A673 (cell line): ENCODE measurements at regions not wholly inside any gene's neighbourhood (a gene's known extent, or its start where the extent isn't known, plus 50 kb on each side); places are given as distances from the start of the nearest gene placed in this dataset.

Source experiments
- BruUV-seq: library from RNA; stranded (reverse); fragments of 400-500 nt; replicated peaks from 2 replicates; lab custom pipeline; 2021; lab: Mats Ljungman, UMichigan
- CTCF ChIA-PET: fragments of 300-600 bp; sonication (Branson Sonifier 250); formaldehyde crosslinking; loops from one replicate; lab custom pipeline; 2022; ENCODE audit warnings: antibody characterized with exemption; lab: Charles Lee
- POLR2A ChIA-PET: fragments of 300-600 bp; sonication (Branson Sonifier 250); formaldehyde crosslinking; loops from one replicate; lab custom pipeline; 2022; ENCODE audit warnings: antibody characterized with exemption; ENCODE audit not compliant: low non-redundant PET; lab: Charles Lee
- DNase-seq: peaks from one replicate; pipeline ENCODE4 v3.0.0-alpha.2; 2015; ENCODE audit warnings: low spot score
- H3K27ac ChIP-seq: fragments of 200-600 bp; sonication (generic); 2 replicates; pipeline ENCODE4 v1.5.1; 2016; ENCODE audit warnings: mixed run types, low read depth, mild to moderate bottlenecking, mixed read lengths, antibody characterized with exemption, low read length; ENCODE audit not compliant: poor library complexity, severe bottlenecking
- H3K27me3 ChIP-seq: fragments of 200-600 bp; sonication (generic); replicated peaks from 2 replicates; pipeline ENCODE4 v1.6.1; 2017; ENCODE audit warnings: mixed run types, low read depth, mild to moderate bottlenecking, mixed read lengths, antibody characterized with exemption, low read length; ENCODE audit not compliant: insufficient read depth, poor library complexity
- H3K36me3 ChIP-seq: fragments of 200-600 bp; sonication (generic); 2 replicates; pipeline ENCODE4 v1.6.1; 2016; ENCODE audit warnings: mixed run types, mild to moderate bottlenecking, mixed read lengths, antibody characterized with exemption, low read length; ENCODE audit not compliant: insufficient read depth, poor library complexity, severe bottlenecking
- H3K4me1 ChIP-seq: fragments of 200-600 bp; sonication (generic); 2 replicates; pipeline ENCODE4 v1.6.1; 2017; ENCODE audit warnings: mixed run types, mild to moderate bottlenecking, mixed read lengths, antibody characterized with exemption, low read length; ENCODE audit not compliant: insufficient read depth, poor library complexity, severe bottlenecking
- H3K4me3 ChIP-seq: fragments of 200-600 bp; sonication (generic); 2 replicates; pipeline ENCODE4 v1.5.1; 2016; ENCODE audit warnings: low read depth, mixed run types, mild to moderate bottlenecking, mixed read lengths, low read length; ENCODE audit not compliant: poor library complexity, severe bottlenecking
- H3K9me3 ChIP-seq: fragments of 200-600 bp; sonication (generic); 2 replicates; pipeline ENCODE4 v1.6.1; 2016; ENCODE audit warnings: mixed run types, low read depth, mild to moderate bottlenecking, mixed read lengths, antibody characterized with exemption, low read length; ENCODE audit not compliant: poor library complexity, severe bottlenecking
- EZH2 ChIP-seq: fragments of 200-600 bp; sonication (generic); IDR thresholded peaks from 2 replicates; pipeline ENCODE4 v1.6.1; 2017; ENCODE audit warnings: borderline replicate concordance, low read depth, mild to moderate bottlenecking, mixed read lengths, antibody characterized with exemption, low read length; ENCODE audit not compliant: poor library complexity, severe bottlenecking
- intact Hi-C: fragments of 100-400 bp; cut with micrococcal nuclease; formaldehyde crosslinking; loops from one replicate; pipeline ENCODE4 v1.10.0; 2022; ENCODE audit not compliant: unreplicated experiment
- TF ChIP-seq, protein P1 (sequence below): fragments of 300-800, 200-600 bp; sonication (generic); conservative IDR thresholded peaks from 2 replicates; pipeline ENCODE4 v1.5.1; 2017; ENCODE audit warnings: low read depth, mild to moderate bottlenecking, antibody characterized with exemption, low read length, moderate library complexity, mixed read lengths

DNA sequence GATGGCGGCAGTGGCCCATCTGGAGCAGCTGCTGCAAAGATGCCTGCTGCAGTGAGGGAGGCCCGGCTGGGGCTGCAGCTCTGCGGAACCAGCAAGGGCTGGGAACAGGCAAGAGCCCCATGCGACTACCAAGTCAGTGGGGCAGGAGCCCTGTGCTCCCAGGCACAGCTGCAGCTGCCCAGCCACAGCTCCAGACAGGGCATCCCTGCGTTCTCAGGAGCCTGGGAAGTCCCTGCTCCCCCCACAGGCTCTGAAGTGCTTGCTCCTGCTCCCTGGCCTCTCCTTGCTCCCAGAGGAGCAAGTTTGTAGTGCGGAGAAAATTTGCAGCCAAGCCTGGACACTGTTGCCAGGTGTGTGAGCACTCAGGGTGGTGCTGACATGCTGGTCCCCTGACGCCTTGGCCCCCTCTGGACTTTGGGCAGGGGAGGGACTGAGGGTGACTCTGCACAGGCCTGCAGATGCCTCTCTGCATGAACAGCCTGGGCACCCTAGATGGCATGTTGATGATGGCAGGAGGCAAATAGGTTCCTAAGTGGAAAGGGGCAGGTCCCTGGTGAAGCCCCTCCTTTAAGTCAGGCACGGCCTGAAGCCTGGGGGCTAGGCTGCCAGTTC lies 105.6 kb downstream of the LYZL1 start:
- Histone ChIP-seq H3K27me3 (no peaks in the 10 kb centered on the region), H3K36me3 (no peaks in the 10 kb centered on the region), H3K4me3 (no peak overlapping the region), H3K27ac (no peak overlapping the region), H3K4me1 (peaks cover 5% of the 10 kb centered on the region), H3K9me3 (no peaks in the 10 kb centered on the region)
- DNase-seq = no peak
- CTCF ChIA-PET = interaction anchor here (1.1 kb wide), 1 partner anchor 14 kb away, joined by 3 read pairs; no protein-coding TSS in a partner anchor
- intact Hi-C loops = no loop called here
- no TSS peak for BruUV-seq
- no peak for TF ChIP-seq EZH2
- TF ChIP-seq, protein P1, sequence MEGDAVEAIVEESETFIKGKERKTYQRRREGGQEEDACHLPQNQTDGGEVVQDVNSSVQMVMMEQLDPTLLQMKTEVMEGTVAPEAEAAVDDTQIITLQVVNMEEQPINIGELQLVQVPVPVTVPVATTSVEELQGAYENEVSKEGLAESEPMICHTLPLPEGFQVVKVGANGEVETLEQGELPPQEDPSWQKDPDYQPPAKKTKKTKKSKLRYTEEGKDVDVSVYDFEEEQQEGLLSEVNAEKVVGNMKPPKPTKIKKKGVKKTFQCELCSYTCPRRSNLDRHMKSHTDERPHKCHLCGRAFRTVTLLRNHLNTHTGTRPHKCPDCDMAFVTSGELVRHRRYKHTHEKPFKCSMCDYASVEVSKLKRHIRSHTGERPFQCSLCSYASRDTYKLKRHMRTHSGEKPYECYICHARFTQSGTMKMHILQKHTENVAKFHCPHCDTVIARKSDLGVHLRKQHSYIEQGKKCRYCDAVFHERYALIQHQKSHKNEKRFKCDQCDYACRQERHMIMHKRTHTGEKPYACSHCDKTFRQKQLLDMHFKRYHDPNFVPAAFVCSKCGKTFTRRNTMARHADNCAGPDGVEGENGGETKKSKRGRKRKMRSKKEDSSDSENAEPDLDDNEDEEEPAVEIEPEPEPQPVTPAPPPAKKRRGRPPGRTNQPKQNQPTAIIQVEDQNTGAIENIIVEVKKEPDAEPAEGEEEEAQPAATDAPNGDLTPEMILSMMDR = no peak
- POLR2A ChIA-PET = no interaction called here

DNA sequence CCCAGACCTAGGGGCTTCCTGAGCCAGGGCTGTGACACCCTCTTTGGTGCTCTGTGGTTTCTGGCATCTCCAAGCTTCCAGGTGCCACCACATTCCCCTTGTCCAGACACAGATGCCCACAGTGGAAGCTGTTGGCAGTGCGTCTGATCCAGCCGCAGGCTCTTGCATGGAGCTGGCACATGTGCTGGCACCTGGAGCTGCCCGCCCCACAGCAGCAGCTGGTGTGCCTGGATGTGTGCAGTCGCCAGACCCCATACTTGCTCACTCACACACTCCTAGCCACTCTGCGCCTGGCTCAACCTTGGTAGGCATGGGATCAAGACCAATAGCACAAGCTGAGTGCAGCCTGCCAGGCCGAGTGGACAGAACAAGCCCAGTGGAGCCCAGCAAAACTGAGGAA lies 106.5 kb downstream of the LYZL1 start:
- ChIA-PET POLR2A (no interaction called here), CTCF (interaction anchor here (1.1 kb wide), 1 partner anchor 15 kb away, joined by 3 read pairs; no protein-coding TSS in a partner anchor)
- H3K4me1 ChIP-seq = peaks cover 5% of the 10 kb centered on the region
- no peaks in the 10 kb centered on the region for H3K9me3 ChIP-seq
- H3K27me3 ChIP-seq = no peaks in the 10 kb centered on the region
- no peak for DNase-seq
- TF ChIP-seq, protein P1 = no peak
- TF ChIP-seq EZH2 = no peak
- no TSS peak for BruUV-seq
- no peak overlapping the region for H3K4me3 ChIP-seq
- H3K27ac ChIP-seq = no peak overlapping the region
- no peaks in the 10 kb centered on the region for H3K36me3 ChIP-seq
- intact Hi-C loops = no loop called here

DNA sequence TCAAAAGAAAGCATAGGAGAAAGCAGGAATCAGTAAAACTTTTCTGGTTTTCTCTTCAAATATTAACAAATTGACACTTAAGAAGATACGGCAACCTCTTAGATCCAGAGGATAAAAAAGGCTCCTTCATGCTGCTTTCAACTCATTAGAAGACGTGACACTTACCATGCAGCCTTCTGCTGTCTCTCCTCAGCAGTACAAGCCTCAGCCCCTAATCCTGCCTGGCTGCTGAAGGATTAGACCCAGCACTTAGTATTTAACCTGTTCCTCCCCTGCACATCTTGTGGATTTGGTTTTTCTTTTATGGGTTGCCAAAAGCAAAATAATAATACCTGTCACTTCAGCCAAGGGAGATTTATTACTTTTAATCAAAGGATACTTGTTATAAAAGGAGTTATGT lies 108.4 kb downstream of the LYZL1 start:
- CTCF ChIA-PET = no interaction called here
- peaks cover 10% of the 10 kb centered on the region for H3K9me3 ChIP-seq
- peaks cover 1% of the 10 kb centered on the region for H3K4me1 ChIP-seq
- BruUV-seq = no TSS peak
- H3K4me3 ChIP-seq = no peak overlapping the region
- H3K27ac ChIP-seq = no peak overlapping the region
- H3K36me3 ChIP-seq = no peaks in the 10 kb centered on the region
- intact Hi-C loops = no loop called here
- POLR2A ChIA-PET = interaction anchor here (0.6 kb wide), 1 partner anchor 22 kb away, joined by 3 read pairs; no protein-coding TSS in a partner anchor
- H3K27me3 ChIP-seq = no peaks in the 10 kb centered on the region
- DNase-seq = no peak
- TF ChIP-seq, protein P1 = no peak
- TF ChIP-seq EZH2 = no peak
